ENCODE measurements at regions not wholly inside any gene's neighbourhood (a gene's known extent, or its start where the extent isn't known, plus 50 kb on each side); places are given as distances from the start of the nearest gene placed in this dataset.

DNA sequence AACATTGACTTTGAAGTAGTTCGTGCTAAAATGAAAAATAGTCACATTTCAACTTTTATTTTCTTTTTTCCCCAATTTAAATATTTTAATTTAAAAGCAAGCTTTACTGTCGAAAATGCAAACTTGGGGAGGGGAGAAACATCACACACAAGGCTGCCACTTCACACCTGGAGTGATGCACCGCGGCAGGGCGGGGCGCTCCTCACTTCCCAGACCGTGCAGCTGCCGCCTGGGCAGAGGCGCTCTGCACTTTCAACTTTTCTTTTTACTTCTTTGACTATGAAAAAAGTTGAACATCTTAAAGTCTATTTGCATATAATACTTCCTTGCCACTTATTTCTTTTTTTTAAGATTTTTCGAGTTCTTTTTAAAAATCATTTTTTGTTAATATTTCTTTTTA is 993.3 kb upstream of the GJE1 start:
- TF ChIP-seq, protein P1, sequence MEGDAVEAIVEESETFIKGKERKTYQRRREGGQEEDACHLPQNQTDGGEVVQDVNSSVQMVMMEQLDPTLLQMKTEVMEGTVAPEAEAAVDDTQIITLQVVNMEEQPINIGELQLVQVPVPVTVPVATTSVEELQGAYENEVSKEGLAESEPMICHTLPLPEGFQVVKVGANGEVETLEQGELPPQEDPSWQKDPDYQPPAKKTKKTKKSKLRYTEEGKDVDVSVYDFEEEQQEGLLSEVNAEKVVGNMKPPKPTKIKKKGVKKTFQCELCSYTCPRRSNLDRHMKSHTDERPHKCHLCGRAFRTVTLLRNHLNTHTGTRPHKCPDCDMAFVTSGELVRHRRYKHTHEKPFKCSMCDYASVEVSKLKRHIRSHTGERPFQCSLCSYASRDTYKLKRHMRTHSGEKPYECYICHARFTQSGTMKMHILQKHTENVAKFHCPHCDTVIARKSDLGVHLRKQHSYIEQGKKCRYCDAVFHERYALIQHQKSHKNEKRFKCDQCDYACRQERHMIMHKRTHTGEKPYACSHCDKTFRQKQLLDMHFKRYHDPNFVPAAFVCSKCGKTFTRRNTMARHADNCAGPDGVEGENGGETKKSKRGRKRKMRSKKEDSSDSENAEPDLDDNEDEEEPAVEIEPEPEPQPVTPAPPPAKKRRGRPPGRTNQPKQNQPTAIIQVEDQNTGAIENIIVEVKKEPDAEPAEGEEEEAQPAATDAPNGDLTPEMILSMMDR (IDR thresholded peaks at IDR 0.05): no peak
- DNase-seq (ENCODE audit: low spot score) (no peak), ATAC-seq (ENCODE audit: low FRiP score) (no peak)

DNA sequence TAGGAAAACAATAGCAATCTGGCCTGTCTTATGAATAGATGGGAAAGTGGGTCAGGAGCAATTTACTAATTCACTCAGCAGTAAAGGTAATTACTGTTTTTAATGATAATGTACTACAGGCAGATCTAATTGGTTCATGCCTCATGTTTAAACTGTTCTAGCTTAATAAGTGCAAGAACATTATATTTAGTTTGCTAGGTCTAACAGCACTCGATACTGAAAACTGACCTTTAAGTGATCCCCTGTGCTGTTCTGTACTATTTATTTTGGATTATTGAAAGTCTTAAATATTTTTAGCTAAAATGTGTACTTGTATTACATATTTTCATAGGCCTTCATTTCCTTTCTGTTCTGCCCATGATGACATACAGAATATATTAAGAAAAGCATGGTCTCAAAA is 998.0 kb upstream of the GJE1 start:
- ATAC-seq (ENCODE audit: low FRiP score) (no peak), DNase-seq (ENCODE audit: low spot score) (no peak)
- TF ChIP-seq, protein P1 (IDR thresholded peaks at IDR 0.05): no peak

DNA sequence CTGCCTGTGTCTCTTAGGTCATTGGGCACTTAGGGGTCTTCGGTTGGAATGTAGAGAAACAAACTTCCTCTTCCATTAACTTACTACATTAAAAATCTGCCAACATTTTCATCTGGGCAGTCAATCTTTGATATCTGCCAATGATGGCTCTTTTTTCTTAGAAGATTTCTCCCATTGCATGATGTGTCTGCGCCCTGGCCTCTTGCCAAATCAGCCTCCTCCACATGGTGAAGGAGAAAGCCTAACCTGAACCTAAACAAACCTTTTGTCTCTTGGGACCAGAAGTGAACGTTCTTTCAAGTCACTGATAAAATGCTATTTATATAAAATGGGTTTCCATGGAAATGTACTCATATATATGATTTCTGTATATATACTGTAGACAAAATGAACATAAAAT is 998.9 kb upstream of the GJE1 start:
- DNase-seq (ENCODE audit: low spot score): no peak
- no peak for ATAC-seq (ENCODE audit: low FRiP score)
- TF ChIP-seq, protein P1 (IDR thresholded peaks at IDR 0.05): no peak

DNA sequence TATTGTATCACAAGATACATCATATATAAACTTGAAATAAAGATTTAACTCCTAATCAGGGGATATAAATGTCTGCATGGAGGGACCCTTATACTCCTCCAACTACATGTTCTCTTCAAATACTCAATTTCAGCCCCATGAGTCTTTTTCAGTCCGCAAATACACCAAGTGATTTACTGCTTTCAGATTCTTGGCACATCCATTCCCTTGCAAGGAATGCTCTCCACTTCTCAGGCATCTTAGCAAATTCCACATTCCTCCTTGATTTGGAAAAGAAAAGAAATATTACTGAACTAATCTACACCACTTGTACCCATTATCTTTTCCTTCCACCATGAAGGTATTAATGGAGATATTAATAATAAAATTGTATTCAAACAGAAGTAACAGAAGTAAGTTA is 999.4 kb upstream of the GJE1 start:
- TF ChIP-seq, protein P1 (IDR thresholded peaks at IDR 0.05): no peak

DNA sequence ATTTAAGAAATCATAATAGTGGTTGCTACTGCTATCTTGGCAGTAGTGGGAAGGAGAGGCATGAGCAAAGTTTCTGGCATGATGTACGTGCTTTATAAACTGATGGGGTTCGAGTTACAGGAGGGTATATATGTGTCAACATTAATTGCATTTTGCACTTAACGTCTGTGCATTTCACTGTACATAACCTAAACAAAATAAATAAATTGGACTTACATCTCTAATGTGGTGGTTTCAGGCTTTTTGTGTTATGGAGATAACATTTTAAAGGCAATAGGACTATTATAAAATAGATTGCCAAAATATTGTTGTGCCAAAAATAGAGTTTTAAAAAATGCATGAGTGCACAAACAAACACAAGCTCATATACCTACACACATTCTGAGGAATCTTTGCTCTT is 1001.1 kb upstream of the GJE1 start:
- TF ChIP-seq, protein P1 (IDR thresholded peaks at IDR 0.05): no peak
- DNase-seq (ENCODE audit: low spot score) (no peak), ATAC-seq (ENCODE audit: low FRiP score) (no peak)

More for the DNA sequence above, 999.4 kb upstream of the GJE1 start:
- DNase-seq (ENCODE audit: low spot score): no peak
- no peak for ATAC-seq (ENCODE audit: low FRiP score)

DNA sequence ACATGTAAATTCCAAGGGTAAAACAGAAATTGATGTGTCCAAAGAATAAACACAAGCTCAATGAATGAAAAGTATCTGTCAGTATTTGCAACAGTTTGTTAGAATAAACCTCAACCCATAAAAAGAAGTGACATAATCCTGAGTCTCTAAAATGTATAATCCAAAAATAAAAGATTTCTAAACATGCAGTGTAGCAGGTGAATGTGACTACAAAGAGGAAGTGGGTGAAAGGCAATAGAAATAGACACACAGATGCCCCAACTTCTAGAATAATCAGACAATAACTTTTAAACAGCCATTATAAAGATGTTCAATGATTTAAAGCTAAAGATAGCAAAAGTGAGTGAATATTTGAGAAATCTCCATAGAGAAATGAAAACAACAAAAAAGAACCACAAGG is 1009.2 kb upstream of the GJE1 start:
- ATAC-seq (ENCODE audit: low FRiP score) (no peak), DNase-seq (ENCODE audit: low spot score) (no peak)
- TF ChIP-seq, protein P1 (IDR thresholded peaks at IDR 0.05): no peak

DNA sequence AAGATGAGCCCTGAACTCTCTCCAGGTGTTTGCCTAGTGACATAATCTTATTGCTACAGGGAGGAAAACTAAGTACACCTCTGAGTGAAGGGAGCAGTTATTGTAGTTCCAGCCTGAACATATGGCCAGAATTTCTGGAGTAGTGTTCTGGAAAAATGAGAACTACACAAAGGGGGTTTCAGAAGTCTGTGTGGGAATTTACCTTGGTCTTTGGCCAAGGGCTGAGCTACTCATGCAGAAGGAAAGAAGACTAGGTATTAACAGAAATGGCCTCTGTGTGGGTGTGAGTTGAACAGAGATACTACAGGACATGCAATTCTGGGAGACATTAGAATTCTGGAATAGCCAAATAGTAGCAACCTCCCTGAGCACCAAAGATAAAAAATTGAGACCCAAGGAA is 1009.7 kb upstream of the GJE1 start:
- no peak for DNase-seq (ENCODE audit: low spot score)
- no peak for ATAC-seq (ENCODE audit: low FRiP score)
- TF ChIP-seq, protein P1 (IDR thresholded peaks at IDR 0.05): no peak
